Heart left ventricle (tissue), 13 donors: ENCODE measurements at regions not wholly inside any gene's neighbourhood (a gene's known extent, or its start where the extent isn't known, plus 50 kb on each side); places are given as distances from the start of the nearest gene placed in this dataset.

Experiments
- POLR2A ChIP-seq, 2 donors: fragments of 450-650 bp; IDR thresholded peaks; one replicate each; pipeline ENCODE4 v1.6.1; 2017; ENCODE audit warnings: antibody characterized with exemption in 2 of 2, mild to moderate bottlenecking in 2 of 2, moderate library complexity in 2 of 2
- TF ChIP-seq, protein P1 (sequence below), 12 donors: fragments of 200-600 bp; sonication (generic) in 4 of 12; IDR thresholded peaks; one replicate each; pipeline versions ENCODE4 v1.5.0 to v1.8.0; 2018 to 2022; ENCODE audit warnings: antibody characterized with exemption in 12 of 12, mild to moderate bottlenecking in 5 of 12
- donor health status: ischemic (EF 13 %, LVEDD 7.1; RV severe dilation, severe dysfunction).
- donor health status: DM: no; HTN: yes; CAD: no.
- donor health status: DM: no; HTN: no; CAD: no.
- donor health status: ischemic (EF 25% LVEDD 6.9; RV normal size, moderate dysfunction).
- donor health status: ischemic (EF 25% LVEDD 5.7; RV mildly dilated, moderate dysfunction).
- donor health status: ischemic (EF 35%, LVEDD 5.7; RV mildly dilated, moderate dysfunction).
- donor health status: nonischemic (EF 11% LVEDD 7.7; RV severe dilation, severe dysfunction).
- donor health status: DM: yes; HTN: yes; CAD: no.
- donor health status: PGD.
- donor health status: ischemic (EF 29% LVEDD 5.4; RV normal size, mild dysfunction).
- donor health status: nonischemic (EF 23%, LVEDD 6.1; RV moderate dilation, normal function).

DNA sequence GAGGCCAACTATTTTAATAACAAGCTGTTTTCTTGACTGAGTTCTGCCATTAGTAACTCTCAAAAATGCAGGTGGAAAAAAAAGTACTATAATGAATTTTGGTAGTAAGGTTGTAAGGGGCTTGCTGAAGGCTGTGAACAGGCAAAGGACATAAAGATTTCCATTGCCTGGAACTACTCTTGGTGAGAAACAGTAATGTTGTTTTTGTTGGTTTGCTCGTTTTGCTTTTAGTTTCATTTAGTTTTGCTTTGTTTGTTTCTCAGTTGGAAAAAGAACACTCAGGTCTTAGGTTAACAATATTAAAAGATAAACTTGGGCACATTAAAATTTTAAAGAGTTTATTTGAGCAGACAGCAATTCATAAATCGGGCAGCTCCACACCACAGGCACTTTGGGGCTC is 824.5 kb upstream of the HTR2C start:
- TF ChIP-seq, protein P1, sequence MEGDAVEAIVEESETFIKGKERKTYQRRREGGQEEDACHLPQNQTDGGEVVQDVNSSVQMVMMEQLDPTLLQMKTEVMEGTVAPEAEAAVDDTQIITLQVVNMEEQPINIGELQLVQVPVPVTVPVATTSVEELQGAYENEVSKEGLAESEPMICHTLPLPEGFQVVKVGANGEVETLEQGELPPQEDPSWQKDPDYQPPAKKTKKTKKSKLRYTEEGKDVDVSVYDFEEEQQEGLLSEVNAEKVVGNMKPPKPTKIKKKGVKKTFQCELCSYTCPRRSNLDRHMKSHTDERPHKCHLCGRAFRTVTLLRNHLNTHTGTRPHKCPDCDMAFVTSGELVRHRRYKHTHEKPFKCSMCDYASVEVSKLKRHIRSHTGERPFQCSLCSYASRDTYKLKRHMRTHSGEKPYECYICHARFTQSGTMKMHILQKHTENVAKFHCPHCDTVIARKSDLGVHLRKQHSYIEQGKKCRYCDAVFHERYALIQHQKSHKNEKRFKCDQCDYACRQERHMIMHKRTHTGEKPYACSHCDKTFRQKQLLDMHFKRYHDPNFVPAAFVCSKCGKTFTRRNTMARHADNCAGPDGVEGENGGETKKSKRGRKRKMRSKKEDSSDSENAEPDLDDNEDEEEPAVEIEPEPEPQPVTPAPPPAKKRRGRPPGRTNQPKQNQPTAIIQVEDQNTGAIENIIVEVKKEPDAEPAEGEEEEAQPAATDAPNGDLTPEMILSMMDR (IDR thresholded peaks at IDR 0.05), result no peak
- TF ChIP-seq POLR2A (IDR thresholded peaks at IDR 0.05), result no peak
